Activated B cell treated with CpG ODN at 0.5 μM for 24 hours (primary cell): ENCODE measurements at regions not wholly inside any gene's neighbourhood (a gene's known extent, or its start where the extent isn't known, plus 50 kb on each side); places are given as distances from the start of the nearest gene placed in this dataset.

Source experiments
- ATAC-seq: fragments of 200-7000 bp; cut with Tn5 transposase; one replicate; pipeline ENCODE4 v1.10.0; 2021; ENCODE audit warnings: low read depth, mild to moderate bottlenecking, moderate library complexity
- CTCF ChIA-PET: fragments of 350-600 bp; sonication (Branson Sonifier 250); formaldehyde crosslinking; loops from one replicate; lab custom pipeline; 2021; ENCODE audit warnings: antibody characterized with exemption; lab: Charles Lee
- POLR2A ChIA-PET: fragments of 350-600 bp; sonication (Branson Sonifier 250); formaldehyde crosslinking; loops from one replicate; lab custom pipeline; 2021; ENCODE audit warnings: antibody characterized with exemption; lab: Charles Lee
- DNase-seq: peaks from one replicate; pipeline ENCODE4 v3.0.0; 2022
- H3K27ac Mint-ChIP-seq: one replicate; pipeline ENCODE4 v1.8.0; 2020; ENCODE audit warnings: mixed read lengths
- H3K27me3 Mint-ChIP-seq: one replicate; pipeline ENCODE4 v1.8.0; 2021; ENCODE audit warnings: mixed read lengths
- H3K36me3 Mint-ChIP-seq: one replicate; pipeline ENCODE4 v1.8.0; 2021; ENCODE audit warnings: low read depth, mixed read lengths
- H3K4me1 Mint-ChIP-seq: one replicate; pipeline ENCODE4 v1.8.0; 2021; ENCODE audit warnings: mixed read lengths
- H3K4me3 Mint-ChIP-seq: one replicate; pipeline ENCODE4 v1.8.0; 2020; ENCODE audit warnings: mild to moderate bottlenecking, mixed read lengths
- H3K9me3 Mint-ChIP-seq: one replicate; pipeline ENCODE4 v1.8.0; 2020; ENCODE audit warnings: mixed read lengths
- CTCF ChIP-seq: fragments of 200-600 bp; IDR thresholded peaks from one replicate; pipeline ENCODE4 v1.8.0; 2022; ENCODE audit warnings: antibody characterized with exemption, mild to moderate bottlenecking
- intact Hi-C: fragments of 100-400 bp; cut with micrococcal nuclease; formaldehyde crosslinking; loops from one replicate; pipeline ENCODE4 v1.15.1; 2024

DNA sequence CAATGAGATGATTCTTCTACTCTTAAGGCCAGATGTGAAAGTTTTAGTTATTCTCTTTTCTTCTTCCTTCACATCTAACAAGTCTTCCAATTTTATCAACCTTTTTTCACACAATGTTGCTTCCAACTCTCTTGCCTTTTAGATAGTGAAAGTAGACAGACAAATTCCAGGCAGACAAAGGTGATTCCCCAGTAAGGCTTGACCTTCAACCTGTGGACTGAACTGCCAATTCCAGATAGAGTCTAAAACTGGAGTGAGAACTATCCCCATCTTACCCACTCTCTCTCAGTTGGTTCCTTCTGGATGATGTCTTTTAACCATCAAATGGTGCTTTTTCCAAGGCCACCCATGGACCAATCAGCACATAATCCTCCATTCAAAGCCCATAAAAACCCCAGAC, 159.0 kb downstream of the NSUN3 start:
- Mint-ChIP-seq H3K4me3 (no peak overlapping the region), H3K36me3 (no peaks in the 10 kb centered on the region), H3K27ac (no peak overlapping the region), H3K4me1 (no peaks in the 10 kb centered on the region), H3K9me3 (peaks cover 9% of the 10 kb centered on the region), H3K27me3 (no peaks in the 10 kb centered on the region)
- no peak for TF ChIP-seq CTCF
- POLR2A ChIA-PET = no interaction called here
- intact Hi-C loops = no loop called here
- DNase-seq = no peak
- CTCF ChIA-PET = no interaction called here
- no peak for ATAC-seq

- CTCF ChIA-PET = no interaction called here
- no peaks in the 10 kb centered on the region for H3K36me3 Mint-ChIP-seq
Observed at GRCh38 chr3:94225148-94225865, 162.4 kb downstream of the NSUN3 start.

DNA sequence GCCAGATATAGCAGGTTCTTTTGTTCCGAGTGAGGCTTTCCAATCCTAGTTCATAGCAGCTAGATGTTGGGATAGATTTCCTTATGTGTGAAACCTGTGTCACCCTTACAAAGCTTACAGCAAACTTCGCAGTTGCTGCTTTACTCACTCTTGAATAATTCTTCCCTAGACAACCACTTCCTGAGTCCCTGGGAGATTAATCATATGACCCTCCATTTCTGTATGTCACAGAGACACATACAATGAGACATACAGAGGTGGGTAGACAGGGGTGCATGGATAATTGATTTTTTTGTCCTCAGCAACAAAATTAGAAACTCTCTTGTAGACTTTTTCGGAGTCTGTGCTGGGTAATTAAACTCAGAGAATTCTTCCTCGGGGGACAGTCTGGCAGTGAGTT, 163.2 kb downstream of the NSUN3 start:
- Mint-ChIP-seq H3K36me3 (no peaks in the 10 kb centered on the region), H3K9me3 (peaks cover 9% of the 10 kb centered on the region), H3K4me1 (no peaks in the 10 kb centered on the region), H3K27ac (no peak overlapping the region), H3K4me3 (no peak overlapping the region), H3K27me3 (no peaks in the 10 kb centered on the region)
- ChIA-PET CTCF (no interaction called here), POLR2A (no interaction called here)
- ATAC-seq (no peak), DNase-seq (no peak)
- TF ChIP-seq CTCF = no peak
- intact Hi-C loops = no loop called here

More at GRCh38 chr3:94225148-94225865, 162.4 kb downstream of the NSUN3 start:
- Mint-ChIP-seq H3K27me3 (no peaks in the 10 kb centered on the region), H3K9me3 (peaks cover 9% of the 10 kb centered on the region), H3K27ac (no peak overlapping the region), H3K4me3 (no peak overlapping the region), H3K4me1 (no peaks in the 10 kb centered on the region)
- no peak for TF ChIP-seq CTCF
- POLR2A ChIA-PET = no interaction called here
- no peak for ATAC-seq
- no peak for DNase-seq
- intact Hi-C loops = no loop called here

GRCh38 chr3:94232921-94233320, 170.1 kb downstream of the NSUN3 start:
- Mint-ChIP-seq H3K9me3 (no peaks in the 10 kb centered on the region), H3K27me3 (no peaks in the 10 kb centered on the region), H3K27ac (no peak overlapping the region), H3K4me3 (no peak overlapping the region), H3K36me3 (no peaks in the 10 kb centered on the region), H3K4me1 (no peaks in the 10 kb centered on the region)
- intact Hi-C loops = no loop called here
- POLR2A ChIA-PET = no interaction called here
- no peak for DNase-seq
- CTCF ChIA-PET = no interaction called here
- no peak for ATAC-seq
- no peak for TF ChIP-seq CTCF

DNA sequence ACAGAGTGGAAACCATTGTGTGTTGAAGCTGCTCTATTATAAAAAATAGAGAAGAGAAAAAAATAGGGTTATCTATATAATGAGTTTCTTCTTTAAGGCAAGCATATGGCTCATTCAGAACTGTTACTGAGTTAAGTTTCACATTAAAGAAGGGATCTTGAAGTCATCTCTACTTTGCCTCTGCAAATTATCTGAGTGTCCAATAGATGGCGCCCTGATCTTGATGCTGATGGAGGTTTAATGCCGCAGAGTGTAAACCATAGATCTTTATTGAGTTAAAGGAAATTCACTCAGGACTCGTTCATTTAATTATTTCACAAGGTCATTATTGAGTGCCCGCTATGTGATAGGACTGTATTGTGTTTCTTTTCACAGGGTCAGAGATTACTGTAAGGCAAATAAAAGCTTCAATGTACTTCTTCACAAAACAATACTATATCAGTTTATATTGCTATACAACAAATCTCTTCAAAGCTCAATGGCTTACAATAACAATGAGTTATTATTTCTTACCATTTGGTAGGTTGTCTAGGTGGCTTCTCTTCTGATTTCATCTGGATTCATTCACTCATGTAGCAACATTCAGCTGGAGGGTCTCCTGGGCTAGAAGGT, 171.4 kb downstream of the NSUN3 start:
- ChIA-PET POLR2A (no interaction called here), CTCF (no interaction called here)
- Mint-ChIP-seq H3K4me3 (no peak overlapping the region), H3K9me3 (no peaks in the 10 kb centered on the region), H3K27ac (no peak overlapping the region), H3K36me3 (no peaks in the 10 kb centered on the region), H3K4me1 (no peaks in the 10 kb centered on the region), H3K27me3 (no peaks in the 10 kb centered on the region)
- intact Hi-C loops = no loop called here
- DNase-seq = no peak
- TF ChIP-seq CTCF = no peak
- ATAC-seq = no peak
